ENCODE measurements at regions not wholly inside any gene's neighbourhood (a gene's known extent, or its start where the extent isn't known, plus 50 kb on each side); places are given as distances from the start of the nearest gene placed in this dataset.

GRCh38 chr10:60518745-60519144 is 129.1 kb upstream of the ANK3 start (continued):
- TF ChIP-seq, protein P1, sequence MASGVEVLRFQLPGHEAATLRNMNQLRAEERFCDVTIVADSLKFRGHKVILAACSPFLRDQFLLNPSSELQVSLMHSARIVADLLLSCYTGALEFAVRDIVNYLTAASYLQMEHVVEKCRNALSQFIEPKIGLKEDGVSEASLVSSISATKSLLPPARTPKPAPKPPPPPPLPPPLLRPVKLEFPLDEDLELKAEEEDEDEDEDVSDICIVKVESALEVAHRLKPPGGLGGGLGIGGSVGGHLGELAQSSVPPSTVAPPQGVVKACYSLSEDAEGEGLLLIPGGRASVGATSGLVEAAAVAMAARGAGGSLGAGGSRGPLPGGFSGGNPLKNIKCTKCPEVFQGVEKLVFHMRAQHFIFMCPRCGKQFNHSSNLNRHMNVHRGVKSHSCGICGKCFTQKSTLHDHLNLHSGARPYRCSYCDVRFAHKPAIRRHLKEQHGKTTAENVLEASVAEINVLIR (CRISPR knock-in tag; IDR thresholded peaks at IDR 0.05) = no peak
- TF ChIP-seq SP1 (CRISPR knock-in tag; IDR thresholded peaks at IDR 0.05) (no peak), NFIC (IDR thresholded peaks at IDR 0.05) (no peak), ZNF253 (CRISPR knock-in tag; conservative IDR thresholded peaks at IDR 0.05) (no peak), ZNF57 (CRISPR knock-in tag; IDR thresholded peaks at IDR 0.05) (no peak), TGIF2 (CRISPR knock-in tag; IDR thresholded peaks at IDR 0.05) (no peak)
- TF ChIP-seq, protein P2, sequence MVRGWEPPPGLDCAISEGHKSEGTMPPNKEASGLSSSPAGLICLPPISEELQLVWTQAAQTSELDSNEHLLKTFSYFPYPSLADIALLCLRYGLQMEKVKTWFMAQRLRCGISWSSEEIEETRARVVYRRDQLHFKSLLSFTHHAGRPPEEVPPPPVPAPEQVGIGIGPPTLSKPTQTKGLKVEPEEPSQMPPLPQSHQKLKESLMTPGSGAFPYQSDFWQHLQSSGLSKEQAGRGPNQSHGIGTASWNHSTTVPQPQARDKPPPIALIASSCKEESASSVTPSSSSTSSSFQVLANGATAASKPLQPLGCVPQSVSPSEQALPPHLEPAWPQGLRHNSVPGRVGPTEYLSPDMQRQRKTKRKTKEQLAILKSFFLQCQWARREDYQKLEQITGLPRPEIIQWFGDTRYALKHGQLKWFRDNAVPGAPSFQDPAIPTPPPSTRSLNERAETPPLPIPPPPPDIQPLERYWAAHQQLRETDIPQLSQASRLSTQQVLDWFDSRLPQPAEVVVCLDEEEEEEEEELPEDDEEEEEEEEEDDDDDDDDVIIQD (CRISPR knock-in tag; IDR thresholded peaks at IDR 0.05) = no peak

- BruUV-seq (replicated peaks) = no TSS peak
- no peaks in the 10 kb centered on the region for H3K4me1 ChIP-seq (replicated peaks in 1 of 2; ENCODE audit: control insufficient read depth in 2 of 2, insufficient read depth in 2 of 2, low read length in 2 of 2)
- intact Hi-C loops (cut with micrococcal nuclease) (no loop called here), in situ Hi-C loops (cut with MboI) (no loop called here)
- H3K27ac ChIP-seq (ENCODE audit: extremely low read depth, low read depth, low read length) = no peak overlapping the region
- no peaks in the 10 kb centered on the region for H3K9me3 ChIP-seq (replicated peaks; ENCODE audit: control insufficient read depth, insufficient read depth, low read depth, low read length)
- FAIRE-seq (no peak), ATAC-seq (no peak), DNase-seq (ENCODE audit: extremely low read depth in 1 of 4, low spot score in 3 of 4) (no peak)
- POLR2A ChIA-PET = interaction anchor here (1.1 kb wide), 1 partner anchor 8 kb away, joined by 4 read pairs; no protein-coding TSS in a partner anchor
- H3K9me1 ChIP-seq (ENCODE audit: control insufficient read depth, insufficient read depth, low read length) = no peaks in the 10 kb centered on the region
- no peaks in the 10 kb centered on the region for H4K20me1 ChIP-seq (replicated peaks; ENCODE audit: control insufficient read depth, insufficient read depth, low read length)
- no peak overlapping the region for H3K4me3 ChIP-seq
- H3K36me3 ChIP-seq (ENCODE audit: control insufficient read depth, insufficient read depth, low read length) = no peaks in the 10 kb centered on the region
- H3K4me2 ChIP-seq (ENCODE audit: insufficient read depth, low read length) = no peak overlapping the region
- H2AFZ ChIP-seq (ENCODE audit: low read depth, low read length) = no peak overlapping the region
- no peaks in the 10 kb centered on the region for H3K79me2 ChIP-seq (ENCODE audit: control insufficient read depth, insufficient read depth, low read length)
- no peak overlapping the region for H3K9ac ChIP-seq (ENCODE audit: insufficient read depth in 1 of 2, low read depth in 2 of 2, low read length in 2 of 2)
- no peaks in the 10 kb centered on the region for H3K27me3 ChIP-seq (ENCODE audit: control insufficient read depth in 2 of 2, insufficient read depth in 2 of 2, low read length in 2 of 2)
- TF ChIP-seq PHTF2 (CRISPR knock-in tag; IDR thresholded peaks at IDR 0.05) (no peak), CBFB (CRISPR knock-in tag; IDR thresholded peaks at IDR 0.05) (no peak), FOXA1 (IDR thresholded peaks at IDR 0.05; ENCODE audit: borderline replicate concordance) (no peak), SAP30 (IDR thresholded peaks at IDR 0.05; ENCODE audit: borderline replicate concordance, insufficient read depth, low read depth, low read length, poor library complexity, severe bottlenecking) (no peak), CSDE1 (IDR thresholded peaks at IDR 0.05) (no peak)
- TF ChIP-seq, protein P3, sequence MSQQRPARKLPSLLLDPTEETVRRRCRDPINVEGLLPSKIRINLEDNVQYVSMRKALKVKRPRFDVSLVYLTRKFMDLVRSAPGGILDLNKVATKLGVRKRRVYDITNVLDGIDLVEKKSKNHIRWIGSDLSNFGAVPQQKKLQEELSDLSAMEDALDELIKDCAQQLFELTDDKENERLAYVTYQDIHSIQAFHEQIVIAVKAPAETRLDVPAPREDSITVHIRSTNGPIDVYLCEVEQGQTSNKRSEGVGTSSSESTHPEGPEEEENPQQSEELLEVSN (IDR thresholded peaks at IDR 0.05; ENCODE audit: borderline replicate concordance in 1 of 2, extremely low read depth in 1 of 2, insufficient read depth in 1 of 2, insufficient read length in 1 of 2, low read depth in 1 of 2, low read length in 1 of 2, poor library complexity in 1 of 2, severe bottlenecking in 1 of 2) = no peak
- WGBS (ENCODE audit: insufficient coverage, low coverage, missing lambda C conversion rate) = 0% methylated on average over 3 of the region's 3 CpGs
- CTCF ChIA-PET (ENCODE audit: low intra/inter-chr PET ratio) = no interaction called here
These were observed 128.1 kb upstream of the ANK3 start for GRCh38 chr10:60517805-60518204.
